ENCODE measurements at regions not wholly inside any gene's neighbourhood (a gene's known extent, or its start where the extent isn't known, plus 50 kb on each side); places are given as distances from the start of the nearest gene placed in this dataset.

- ChIA-PET CTCF (interaction anchor here (0.7 kb wide), 2 partner anchors 14 to 1614 kb away, joined by 3 read pairs; no protein-coding TSS in a partner anchor), POLR2A (no interaction called here)
- no peak overlapping the region for H3K4me2 ChIP-seq
- H3F3A ChIP-seq (replicated peaks; ENCODE audit: insufficient read depth) = peaks cover 4% of the 10 kb centered on the region
- no peak overlapping the region for H3K9ac ChIP-seq
- no peaks in the 10 kb centered on the region for H3K36me3 ChIP-seq (replicated peaks in 1 of 2; ENCODE audit: control insufficient read depth in 1 of 2, insufficient read depth in 2 of 2, low read length in 1 of 2)
- TF ChIP-seq POLR2AphosphoS5 (IDR thresholded peaks at IDR 0.05; ENCODE audit: low read depth, low read length) (no peak), FOXM1 (IDR thresholded peaks at IDR 0.05; ENCODE audit: low read depth) (no peak), PBX3 (IDR thresholded peaks at IDR 0.05) (no peak), GABPA (IDR thresholded peaks at IDR 0.05; ENCODE audit: low read depth) (no peak), RFX5 (IDR thresholded peaks at IDR 0.05; ENCODE audit: low read length) (no peak), NRF1 (IDR thresholded peaks at IDR 0.05; ENCODE audit: low read depth, low read length) (no peak)
- no peak overlapping the region for H3K27ac ChIP-seq (ENCODE audit: low read depth in 2 of 2, low read length in 1 of 2)
- 36% methylated on average over 1 of the region's 1 CpG for WGBS (ENCODE audit: low lambda C conversion rate)
- H2AFZ ChIP-seq (ENCODE audit: low read depth) = no peak overlapping the region
- H3K4me1 ChIP-seq (ENCODE audit: control insufficient read depth in 1 of 2, insufficient read depth in 2 of 2, low read depth in 1 of 2, low read length in 1 of 2) = peaks cover 0 to 16% of the 10 kb centered on the region in 2 experiments; a peak in 1 of 4 replicates
- no peak overlapping the region for H3K4me3 ChIP-seq (ENCODE audit: low read depth in 2 of 2, low read length in 1 of 2)
- H3K27me3 ChIP-seq (ENCODE audit: insufficient read depth) = no peaks in the 10 kb centered on the region
- no peaks in the 10 kb centered on the region for H3K79me2 ChIP-seq (ENCODE audit: insufficient read depth)
- H3K9me2 ChIP-seq = no peaks in the 10 kb centered on the region
- no peaks in the 10 kb centered on the region for H4K20me1 ChIP-seq (ENCODE audit: insufficient read depth)
- no peaks in the 10 kb centered on the region for H3K9me3 ChIP-seq
- no peak for DNase-seq
These were observed 78.0 kb downstream of the EDN3 start for GRCh38 chr20:59378396-59378795.

- no peaks in the 10 kb centered on the region for H3K9me3 ChIP-seq
- ChIA-PET POLR2A (no interaction called here), CTCF (interaction anchor here (0.9 kb wide), 1 partner anchor 728 kb away, joined by 3 read pairs; the partner anchor contains the start of gene STX16)
- H3K79me2 ChIP-seq (ENCODE audit: insufficient read depth) = no peaks in the 10 kb centered on the region
- no peak overlapping the region for H3K4me2 ChIP-seq
- no peaks in the 10 kb centered on the region for H4K20me1 ChIP-seq (ENCODE audit: insufficient read depth)
- no peaks in the 10 kb centered on the region for H3K36me3 ChIP-seq (replicated peaks in 1 of 2; ENCODE audit: control insufficient read depth in 1 of 2, insufficient read depth in 2 of 2, low read length in 1 of 2)
- no peak overlapping the region for H3K4me3 ChIP-seq (ENCODE audit: low read depth in 2 of 2, low read length in 1 of 2)
- no peaks in the 10 kb centered on the region for H3K9me2 ChIP-seq
- WGBS (ENCODE audit: low lambda C conversion rate) = 59% methylated on average over 5 of the region's 5 CpGs
- peaks cover 0 to 16% of the 10 kb centered on the region in 2 experiments; a peak in 1 of 4 replicates for H3K4me1 ChIP-seq (ENCODE audit: control insufficient read depth in 1 of 2, insufficient read depth in 2 of 2, low read depth in 1 of 2, low read length in 1 of 2)
- H3K9ac ChIP-seq = no peak overlapping the region
- TF ChIP-seq, protein P1, sequence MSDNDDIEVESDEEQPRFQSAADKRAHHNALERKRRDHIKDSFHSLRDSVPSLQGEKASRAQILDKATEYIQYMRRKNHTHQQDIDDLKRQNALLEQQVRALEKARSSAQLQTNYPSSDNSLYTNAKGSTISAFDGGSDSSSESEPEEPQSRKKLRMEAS (IDR thresholded peaks at IDR 0.05; ENCODE audit: low read depth) = no peak
- no peak for TF ChIP-seq PBX3 (IDR thresholded peaks at IDR 0.05)
- no peak for TF ChIP-seq POLR2AphosphoS5 (IDR thresholded peaks at IDR 0.05; ENCODE audit: low read depth, low read length)
- TF ChIP-seq GABPA (IDR thresholded peaks at IDR 0.05; ENCODE audit: low read depth) = no peak
- TF ChIP-seq EP300 (IDR thresholded peaks at IDR 0.05; ENCODE audit: borderline replicate concordance in 1 of 2, low read depth in 1 of 2, low read length in 1 of 2) = no peak
- TF ChIP-seq USF2 (IDR thresholded peaks at IDR 0.05; ENCODE audit: borderline replicate concordance, low read depth, low read length) = no peak
- TF ChIP-seq MEF2A (IDR thresholded peaks at IDR 0.05; ENCODE audit: borderline replicate concordance, low read depth) = no peak
- TF ChIP-seq, protein P2, sequence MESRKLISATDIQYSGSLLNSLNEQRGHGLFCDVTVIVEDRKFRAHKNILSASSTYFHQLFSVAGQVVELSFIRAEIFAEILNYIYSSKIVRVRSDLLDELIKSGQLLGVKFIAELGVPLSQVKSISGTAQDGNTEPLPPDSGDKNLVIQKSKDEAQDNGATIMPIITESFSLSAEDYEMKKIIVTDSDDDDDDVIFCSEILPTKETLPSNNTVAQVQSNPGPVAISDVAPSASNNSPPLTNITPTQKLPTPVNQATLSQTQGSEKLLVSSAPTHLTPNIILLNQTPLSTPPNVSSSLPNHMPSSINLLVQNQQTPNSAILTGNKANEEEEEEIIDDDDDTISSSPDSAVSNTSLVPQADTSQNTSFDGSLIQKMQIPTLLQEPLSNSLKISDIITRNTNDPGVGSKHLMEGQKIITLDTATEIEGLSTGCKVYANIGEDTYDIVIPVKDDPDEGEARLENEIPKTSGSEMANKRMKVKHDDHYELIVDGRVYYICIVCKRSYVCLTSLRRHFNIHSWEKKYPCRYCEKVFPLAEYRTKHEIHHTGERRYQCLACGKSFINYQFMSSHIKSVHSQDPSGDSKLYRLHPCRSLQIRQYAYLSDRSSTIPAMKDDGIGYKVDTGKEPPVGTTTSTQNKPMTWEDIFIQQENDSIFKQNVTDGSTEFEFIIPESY (IDR thresholded peaks at IDR 0.05; ENCODE audit: borderline replicate concordance, low read depth) = no peak
- no peak for TF ChIP-seq ELF1 (IDR thresholded peaks at IDR 0.05)
- no peak for TF ChIP-seq CHD2 (IDR thresholded peaks at IDR 0.05; ENCODE audit: low read length, partially characterized antibody)
- no peak for TF ChIP-seq TEAD4 (IDR thresholded peaks at IDR 0.05; ENCODE audit: borderline replicate concordance, insufficient read depth)
- no peak for TF ChIP-seq TCF12 (IDR thresholded peaks at IDR 0.05)
- TF ChIP-seq TAF1 (IDR thresholded peaks at IDR 0.05; ENCODE audit: borderline replicate concordance, low read depth, low read length) = no peak
- no peak for TF ChIP-seq REST (IDR thresholded peaks at IDR 0.05; ENCODE audit: low read depth, low read length)
- no peak for TF ChIP-seq FOXM1 (IDR thresholded peaks at IDR 0.05; ENCODE audit: low read depth)
- TF ChIP-seq SIN3A (IDR thresholded peaks at IDR 0.05; ENCODE audit: borderline replicate concordance, low read depth, low read length) = no peak
- DNase-seq = no peak
- no peak overlapping the region for H2AFZ ChIP-seq (ENCODE audit: low read depth)
- no peak overlapping the region for H3K27ac ChIP-seq (ENCODE audit: low read depth in 2 of 2, low read length in 1 of 2)
- no peaks in the 10 kb centered on the region for H3K27me3 ChIP-seq (ENCODE audit: insufficient read depth)
- peaks cover 4% of the 10 kb centered on the region for H3F3A ChIP-seq (replicated peaks; ENCODE audit: insufficient read depth)
These were observed 78.6 kb downstream of the EDN3 start for GRCh38 chr20:59378966-59379365.
